H9 (cell line): ENCODE measurements at regions not wholly inside any gene's neighbourhood (a gene's known extent, or its start where the extent isn't known, plus 50 kb on each side); places are given as distances from the start of the nearest gene placed in this dataset.

ENCODE experiments used
- DNase-seq: peaks from one replicate; pipeline ENCODE4 v3.0.0-alpha.2; 2017
- H2AFZ ChIP-seq: one replicate; pipeline ENCODE4 v1.6.1; 2013; ENCODE audit warnings: mild to moderate bottlenecking, low read length, control low read depth, moderate library complexity
- H2AK5ac ChIP-seq: 2 replicates; pipeline ENCODE4 v1.6.1; 2013; ENCODE audit warnings: low read length, control low read depth, mixed read lengths; ENCODE audit not compliant: insufficient read length
- H2BK120ac ChIP-seq: one replicate; pipeline ENCODE4 v1.6.1; 2013; ENCODE audit warnings: low read depth, mild to moderate bottlenecking, low read length, control low read depth, inconsistent platforms; ENCODE audit not compliant: poor library complexity, severe bottlenecking
- H2BK12ac ChIP-seq: 2 replicates; pipeline ENCODE4 v1.6.1; 2013; ENCODE audit warnings: low read length, control low read depth, mixed read lengths, low read depth; ENCODE audit not compliant: insufficient read length
- H2BK15ac ChIP-seq: 2 replicates; pipeline ENCODE4 v1.6.1; 2013; ENCODE audit warnings: low read depth, low read length, control low read depth
- H2BK20ac ChIP-seq: one replicate; pipeline ENCODE4 v1.6.1; 2013; ENCODE audit warnings: low read depth, mild to moderate bottlenecking, low read length, control low read depth, inconsistent platforms; ENCODE audit not compliant: poor library complexity, severe bottlenecking
- H2BK5ac ChIP-seq: 2 replicates; pipeline ENCODE4 v1.6.1; 2013; ENCODE audit warnings: low read length, control low read depth, mixed read lengths; ENCODE audit not compliant: insufficient read length
- H3K14ac ChIP-seq: 2 replicates; pipeline ENCODE4 v1.6.1; 2013; ENCODE audit warnings: low read length, control low read depth; ENCODE audit not compliant: insufficient read depth
- H3K18ac ChIP-seq: 2 replicates; pipeline ENCODE4 v1.6.1; 2013; ENCODE audit warnings: low read depth, mild to moderate bottlenecking, mixed read lengths, low read length, control low read depth; ENCODE audit not compliant: insufficient read length
- H3K23ac ChIP-seq: 2 replicates; pipeline ENCODE4 v1.6.1; 2013; ENCODE audit warnings: low read length, control low read depth, mixed read lengths, low read depth; ENCODE audit not compliant: insufficient read length
- H3K23me2 ChIP-seq: 2 replicates; pipeline ENCODE4 v1.6.1; 2013; ENCODE audit warnings: low read depth, mild to moderate bottlenecking, mixed read lengths, low read length, control low read depth; ENCODE audit not compliant: insufficient read length, poor library complexity, severe bottlenecking
- H3K27ac ChIP-seq: 2 replicates; pipeline ENCODE4 v1.5.1; 2013; ENCODE audit warnings: low read length, control low read depth, mixed read lengths, low read depth; ENCODE audit not compliant: insufficient read length
- H3K27me3 ChIP-seq: 2 replicates; pipeline ENCODE4 v1.6.1; 2013; ENCODE audit warnings: low read length, control low read depth, inconsistent platforms; ENCODE audit not compliant: insufficient read depth
- H3K4ac ChIP-seq: 2 replicates; pipeline ENCODE4 v1.6.1; 2013; ENCODE audit warnings: low read depth, mild to moderate bottlenecking, control low read depth, inconsistent platforms, low read length, moderate library complexity
- H3K4me1 ChIP-seq: 2 replicates; pipeline ENCODE4 v1.6.1; 2013; ENCODE audit warnings: low read length, control low read depth, inconsistent platforms; ENCODE audit not compliant: insufficient read depth
- H3K4me2 ChIP-seq: 2 replicates; pipeline ENCODE4 v1.6.1; 2013; ENCODE audit warnings: low read length, control low read depth, mixed read lengths; ENCODE audit not compliant: insufficient read length, insufficient read depth
- H3K56ac ChIP-seq: 2 replicates; pipeline ENCODE4 v1.6.1; 2013; ENCODE audit warnings: low read depth, mild to moderate bottlenecking, mixed read lengths, low read length, control low read depth; ENCODE audit not compliant: insufficient read length
- H3K79me1 ChIP-seq: 2 replicates; pipeline ENCODE4 v1.6.1; 2013; ENCODE audit warnings: low read depth, mild to moderate bottlenecking, moderate library complexity, low read length, control low read depth, inconsistent platforms; ENCODE audit not compliant: insufficient read depth, poor library complexity, severe bottlenecking
- H3K79me2 ChIP-seq: 2 replicates; pipeline ENCODE4 v1.6.1; 2013; ENCODE audit warnings: low read length, control low read depth, inconsistent platforms; ENCODE audit not compliant: insufficient read depth
- H3K9ac ChIP-seq: 2 replicates; pipeline ENCODE4 v1.6.1; 2013; ENCODE audit warnings: low read length, control low read depth, mixed read lengths; ENCODE audit not compliant: insufficient read length; ENCODE audit errors: extremely low read depth
- H3K9me3 ChIP-seq: one replicate; pipeline ENCODE4 v1.6.1; 2013; ENCODE audit warnings: low read depth, low read length, inconsistent platforms; ENCODE audit not compliant: control insufficient read depth
- H3T11ph ChIP-seq: one replicate; pipeline ENCODE4 v1.6.1; 2013; ENCODE audit warnings: mild to moderate bottlenecking, low read length, control low read depth, inconsistent platforms
- H4K20me1 ChIP-seq: one replicate; pipeline ENCODE4 v1.6.1; 2013; ENCODE audit not compliant: control insufficient read depth, insufficient read length, insufficient read depth
- H4K5ac ChIP-seq: 2 replicates; pipeline ENCODE4 v1.6.1; 2013; ENCODE audit warnings: low read depth, mild to moderate bottlenecking, mixed read lengths, low read length, control low read depth; ENCODE audit not compliant: insufficient read length
- H4K8ac ChIP-seq: replicated peaks from 2 replicates; pipeline ENCODE4 v1.6.1; 2013; ENCODE audit warnings: low read length, control low read depth, mixed read lengths, low read depth; ENCODE audit not compliant: insufficient read length
- H4K91ac ChIP-seq: 2 replicates; pipeline ENCODE4 v1.6.1; 2013; ENCODE audit warnings: low read depth, mild to moderate bottlenecking, moderate library complexity, mixed read lengths, low read length, control low read depth; ENCODE audit not compliant: insufficient read length
- H3K27ac Mint-ChIP-seq, 3 experiments: 2 replicates in 2 of 3; 3 replicates in 1 of 3; pipeline ENCODE4 v1.8.0; 2020 to 2021; ENCODE audit warnings: mixed read lengths in 3 of 3, mild to moderate bottlenecking in 1 of 3, moderate library complexity in 1 of 3
- H3K27me3 Mint-ChIP-seq: 2 replicates; pipeline ENCODE4 v1.8.0; 2021; ENCODE audit warnings: low read depth, mild to moderate bottlenecking, moderate library complexity, mixed read lengths
- H3K36me3 Mint-ChIP-seq, 3 experiments: 2 replicates in 2 of 3; 3 replicates in 1 of 3; pipeline ENCODE4 v1.8.0; 2020 to 2021; ENCODE audit warnings: low read depth in 3 of 3, mixed read lengths in 3 of 3; ENCODE audit not compliant: insufficient read depth in 1 of 3
- H3K4me1 Mint-ChIP-seq, 2 experiments: 2 replicates each; pipeline ENCODE4 v1.8.0; 2020; ENCODE audit warnings: mixed read lengths in 2 of 2
- H3K4me3 Mint-ChIP-seq, 2 experiments: 2 replicates in 1 of 2; 3 replicates in 1 of 2; pipeline ENCODE4 v1.8.0; 2020 to 2021; ENCODE audit warnings: mild to moderate bottlenecking in 2 of 2, mixed read lengths in 2 of 2, moderate library complexity in 1 of 2
- H3K9me3 Mint-ChIP-seq, 2 experiments: 2 replicates in 1 of 2; 3 replicates in 1 of 2; pipeline ENCODE4 v1.8.0; 2020; ENCODE audit warnings: mild to moderate bottlenecking in 2 of 2, mixed read lengths in 2 of 2, moderate library complexity in 1 of 2
- CTCF ChIP-seq: fragments of 200-600 bp; sonication (generic); conservative IDR thresholded peaks from 3 replicates; pipeline ENCODE4 v1.8.0; 2021; ENCODE audit warnings: antibody characterized with exemption, mild to moderate bottlenecking
- WGBS: extraction: QIAGEN DNeasy Blood & Tissue Kit; methylation state at CpG from one replicate; pipeline ENCODE4 v1.1.7; 2013; ENCODE audit warnings: missing lambda C conversion rate, low lambda C conversion rate, mixed read lengths; ENCODE audit not compliant: insufficient read length; ENCODE audit errors: extremely low coverage; 5-methylcytosine and 5-hydroxymethylcytosine counted together

- Histone ChIP-seq H2BK12ac (no peak overlapping the region), H4K91ac (no peak overlapping the region), H3K23ac (no peak overlapping the region), H2AFZ (no peak overlapping the region), H3K14ac (no peak overlapping the region), H3K27ac (no peak overlapping the region), H2BK5ac (no peak overlapping the region), H3K9ac (no peak overlapping the region), H3K18ac (no peak overlapping the region), H3K27me3 (no peaks in the 10 kb centered on the region), H2BK15ac (no peak overlapping the region), H3K4ac (no peak overlapping the region), H2BK20ac (no peak overlapping the region), H4K8ac (no peak overlapping the region), H4K20me1 (no peaks in the 10 kb centered on the region), H2BK120ac (no peak overlapping the region), H3K79me2 (no peaks in the 10 kb centered on the region), H3T11ph (no peak overlapping the region), H3K9me3 (no peaks in the 10 kb centered on the region), H2AK5ac (no peak overlapping the region), H4K5ac (no peak overlapping the region), H3K4me2 (no peak overlapping the region), H3K79me1 (no peaks in the 10 kb centered on the region), H3K23me2 (no peaks in the 10 kb centered on the region), H3K4me1 (no peaks in the 10 kb centered on the region; the same call in 1 of the 2 replicates), H3K56ac (no peak overlapping the region)
- Mint-ChIP-seq H3K27me3 (no peaks in the 10 kb centered on the region), H3K4me3 (no peak overlapping the region), H3K9me3 (no peaks in the 10 kb centered on the region), H3K27ac (no peak overlapping the region), H3K36me3 (no peaks in the 10 kb centered on the region), H3K4me1 (peaks cover 10 to 11% of the 10 kb centered on the region in 2 experiments)
- no CpG with 5 or more reads among the region's 3 CpGs for WGBS
- DNase-seq = no peak
- TF ChIP-seq CTCF = no peak
Observed at GRCh38 chr20:46832555-46832954, 62.1 kb upstream of the EYA2 start.
